ENCODE measurements at regions not wholly inside any gene's neighbourhood (a gene's known extent, or its start where the extent isn't known, plus 50 kb on each side); places are given as distances from the start of the nearest gene placed in this dataset.

DNA sequence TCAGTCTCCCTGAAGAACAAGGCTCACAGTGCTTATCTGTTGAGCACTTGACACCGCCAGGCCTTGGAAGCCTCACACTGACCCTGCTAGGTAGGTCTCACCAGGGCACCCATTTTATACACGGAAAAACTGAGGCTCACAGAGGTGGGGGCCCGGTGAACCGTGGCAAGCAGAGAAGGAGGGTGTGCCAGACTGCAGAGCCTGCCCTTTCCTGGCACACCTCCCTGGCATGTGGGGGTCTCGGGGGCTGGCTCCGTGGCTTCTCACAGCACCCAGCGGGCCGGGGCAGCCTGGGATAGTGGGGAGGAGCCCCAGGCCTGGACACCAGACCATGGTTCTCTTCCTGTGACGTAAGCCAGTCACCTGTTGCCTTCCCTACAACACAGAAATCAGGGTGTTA is 53.7 kb upstream of the IER5L start:
- peaks cover 0 to 3% of the 10 kb centered on the region in 2 experiments for H4K20me1 ChIP-seq (replicated peaks in 1 of 2; ENCODE audit: control insufficient read depth in 1 of 2, insufficient read depth in 2 of 2, low read length in 2 of 2)
- DNase-seq (ENCODE audit: low read depth in 1 of 2, low spot score in 2 of 2) (no peak), FAIRE-seq (no peak)
- no peak overlapping the region for H3K9ac ChIP-seq (replicated peaks in 1 of 4; ENCODE audit: extremely low read depth in 1 of 4, low read depth in 3 of 4, low read length in 3 of 4)
- H3K9me3 ChIP-seq (ENCODE audit: insufficient read depth in 2 of 2, low read depth in 1 of 2, low read length in 1 of 2): no peaks in the 10 kb centered on the region
- no peak overlapping the region for H2BK20ac ChIP-seq (ENCODE audit: low read length)
- peaks cover 0 to 6% (median 0%) of the 10 kb centered on the region in 4 experiments; a peak in 4 of 7 replicates for H3K4me1 ChIP-seq (replicated peaks in 1 of 4; ENCODE audit: control insufficient read depth in 3 of 4, insufficient read depth in 4 of 4, low read length in 3 of 4)
- H3K18ac ChIP-seq (ENCODE audit: extremely low read depth, low read length): no peak overlapping the region; the same call in 1 of the 2 replicates
- H2BK12ac ChIP-seq (ENCODE audit: low read depth, low read length): no peak overlapping the region
- WGBS, 2 experiments (ENCODE audit: extremely low coverage in 1 of 2, insufficient coverage in 1 of 2, insufficient read length in 1 of 2, insufficient replicate concordance in 2 of 2, low coverage in 1 of 2, low lambda C conversion rate in 2 of 2, missing lambda C conversion rate in 1 of 2): 83% methylated on average over 9 of the region's 9 CpGs; no CpG with 5 or more reads in 1 of the 2 experiments
- no peak overlapping the region for H4K5ac ChIP-seq (ENCODE audit: insufficient read length, low read depth, low read length)
- TF ChIP-seq TBP (IDR thresholded peaks at IDR 0.05; ENCODE audit: low read depth, low read length) (no peak), HDAC2 (IDR thresholded peaks at IDR 0.05; ENCODE audit: borderline replicate concordance in 1 of 2, low read depth in 2 of 2, low read length in 2 of 2) (no peak), MAFK (IDR thresholded peaks at IDR 0.05; ENCODE audit: low read depth, low read length) (no peak), TAF7 (optimal IDR thresholded peaks at IDR 0.05; ENCODE audit: borderline replicate concordance, low read depth, low read length) (no peak), EZH2 (IDR thresholded peaks at IDR 0.05; ENCODE audit: low read depth, low read length, severe bottlenecking) (no peak), E2F6 (IDR thresholded peaks at IDR 0.05) (no peak), FOSL1 (IDR thresholded peaks at IDR 0.05; ENCODE audit: insufficient read depth, low read depth, low read length) (no peak), NRF1 (IDR thresholded peaks at IDR 0.05; ENCODE audit: low read depth, low read length) (no peak)
- H2BK120ac ChIP-seq (replicated peaks; ENCODE audit: low read depth, low read length): no peak overlapping the region
- no peak overlapping the region for H2BK15ac ChIP-seq (ENCODE audit: low read length)
- no peaks in the 10 kb centered on the region for H3K36me3 ChIP-seq (ENCODE audit: control insufficient read depth in 2 of 4, insufficient read depth in 4 of 4, low read length in 3 of 4)
- H3K27me3 ChIP-seq (replicated peaks in 1 of 4; ENCODE audit: control insufficient read depth in 3 of 4, extremely low read depth in 1 of 4, insufficient read depth in 3 of 4, low read length in 3 of 4): no peaks in the 10 kb centered on the region
- POLR2A ChIA-PET (ENCODE audit: partially characterized antibody): no interaction called here
- no peak overlapping the region; the same call in 1 of the 2 replicates for H4K8ac ChIP-seq (ENCODE audit: extremely low read depth, insufficient read depth, low read length)
- no peak overlapping the region for H3K4ac ChIP-seq (replicated peaks; ENCODE audit: insufficient read length, low read depth, low read length)
- CTCF ChIA-PET (ENCODE audit: partially characterized antibody): interaction anchor here (0.6 kb wide), 1 partner anchor 203 kb away, joined by 3 read pairs; no protein-coding TSS in a partner anchor
- no peak overlapping the region for H3K23ac ChIP-seq (ENCODE audit: insufficient read length)
- no peak overlapping the region for H3K27ac ChIP-seq (ENCODE audit: low read depth, low read length)
- peaks cover 9% of the 10 kb centered on the region; the same call in 1 of the 2 replicates for H3K23me2 ChIP-seq (ENCODE audit: low read depth, low read length)
- no peaks in the 10 kb centered on the region; the same call in 1 of the 2 replicates for H3K79me1 ChIP-seq (ENCODE audit: low read depth, low read length)
- H2BK5ac ChIP-seq (ENCODE audit: low read depth, low read length): no peak overlapping the region
- no peak overlapping the region for H4K91ac ChIP-seq (replicated peaks; ENCODE audit: insufficient read length, low read length)
- H3K4me3 ChIP-seq (ENCODE audit: extremely low read depth in 1 of 4, insufficient read depth in 2 of 4, low read depth in 3 of 4, low read length in 4 of 4): no peak overlapping the region
- no peak overlapping the region for H3K56ac ChIP-seq (replicated peaks; ENCODE audit: insufficient read length, low read depth, low read length)
- no peak overlapping the region for H3K4me2 ChIP-seq (ENCODE audit: insufficient read depth in 1 of 2, low read depth in 2 of 2, low read length in 2 of 2)
- H2AFZ ChIP-seq (ENCODE audit: low read length): no peak overlapping the region
- H3K79me2 ChIP-seq (ENCODE audit: control insufficient read depth in 1 of 2, insufficient read depth in 2 of 2, low read length in 2 of 2): no peaks in the 10 kb centered on the region
- no peak overlapping the region for H2AK5ac ChIP-seq (ENCODE audit: low read depth, low read length)
- no peak overlapping the region for H3K14ac ChIP-seq (ENCODE audit: insufficient read length)
